Dermis blood vessel endothelial cell (primary cell): ENCODE measurements at regions not wholly inside any gene's neighbourhood (a gene's known extent, or its start where the extent isn't known, plus 50 kb on each side); places are given as distances from the start of the nearest gene placed in this dataset.

Experiments
- DNase-seq: peaks from one replicate; pipeline ENCODE4 v3.0.0; 2010

DNA sequence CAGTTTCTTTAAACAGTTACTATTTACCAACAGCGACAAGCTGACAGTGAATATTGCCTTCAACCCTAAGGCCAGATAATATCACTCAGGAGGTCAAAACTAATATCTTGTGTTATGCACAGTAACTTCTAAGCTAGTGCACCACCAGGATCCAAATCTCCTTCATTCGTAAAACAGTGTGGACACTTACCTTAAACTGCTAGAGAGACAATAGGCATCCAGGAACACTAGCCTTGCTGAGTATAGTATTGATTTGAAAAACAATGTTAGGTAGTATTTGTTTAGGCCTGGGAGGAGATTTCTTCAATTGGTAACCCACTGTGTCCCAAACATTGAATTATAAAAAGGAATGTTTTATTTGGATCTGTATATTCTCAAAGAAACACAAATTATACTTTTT lies 707.9 kb upstream of the UBE2E2 start:
- no peak for DNase-seq

GRCh38 chr3:22495791-22496190 lies 707.3 kb upstream of the UBE2E2 start:
- DNase-seq = no peak

- DNase-seq = no peak
Observed at GRCh38 chr3:22496641-22497040, 706.5 kb upstream of the UBE2E2 start.

DNA sequence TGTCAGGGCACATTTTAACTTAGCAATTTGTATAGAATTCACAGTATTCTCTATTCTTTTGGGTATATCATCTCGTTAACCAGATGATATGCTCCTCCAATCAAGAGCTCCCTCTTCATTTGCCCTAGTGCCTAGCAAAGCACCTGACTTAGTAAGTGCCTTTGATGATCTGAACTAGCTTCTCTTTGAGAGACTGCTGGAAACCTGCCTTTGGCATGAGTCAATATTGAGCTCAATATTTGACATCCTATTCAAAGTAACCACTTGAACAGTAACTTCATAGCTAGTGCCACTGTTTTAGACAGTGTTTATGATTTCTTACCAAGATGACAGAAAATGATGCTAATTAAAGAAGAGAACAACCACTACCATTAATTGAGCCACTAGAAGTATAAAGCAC lies 696.3 kb upstream of the UBE2E2 start:
- DNase-seq = no peak

DNA sequence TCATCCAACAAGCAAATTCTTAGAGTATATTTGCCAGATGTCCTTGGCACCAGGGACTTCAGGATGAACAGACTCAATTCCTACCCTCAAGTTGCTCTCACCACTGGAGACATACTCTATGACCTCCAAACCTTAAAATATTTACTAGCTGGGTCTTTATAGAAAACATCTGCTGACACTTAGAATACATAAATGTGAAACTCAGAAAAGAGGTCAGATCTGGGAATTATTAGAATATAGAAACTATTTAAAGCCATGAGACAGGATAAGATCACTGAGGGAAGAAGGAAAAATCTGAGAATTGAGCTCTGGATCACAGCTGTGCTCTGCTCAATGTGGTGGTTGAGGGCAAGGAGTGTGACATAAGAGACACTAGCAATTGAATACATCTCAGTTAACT lies 695.4 kb upstream of the UBE2E2 start:
- no peak for DNase-seq

GRCh38 chr3:22523925-22524324 lies 679.2 kb upstream of the UBE2E2 start:
- DNase-seq = no peak

DNA sequence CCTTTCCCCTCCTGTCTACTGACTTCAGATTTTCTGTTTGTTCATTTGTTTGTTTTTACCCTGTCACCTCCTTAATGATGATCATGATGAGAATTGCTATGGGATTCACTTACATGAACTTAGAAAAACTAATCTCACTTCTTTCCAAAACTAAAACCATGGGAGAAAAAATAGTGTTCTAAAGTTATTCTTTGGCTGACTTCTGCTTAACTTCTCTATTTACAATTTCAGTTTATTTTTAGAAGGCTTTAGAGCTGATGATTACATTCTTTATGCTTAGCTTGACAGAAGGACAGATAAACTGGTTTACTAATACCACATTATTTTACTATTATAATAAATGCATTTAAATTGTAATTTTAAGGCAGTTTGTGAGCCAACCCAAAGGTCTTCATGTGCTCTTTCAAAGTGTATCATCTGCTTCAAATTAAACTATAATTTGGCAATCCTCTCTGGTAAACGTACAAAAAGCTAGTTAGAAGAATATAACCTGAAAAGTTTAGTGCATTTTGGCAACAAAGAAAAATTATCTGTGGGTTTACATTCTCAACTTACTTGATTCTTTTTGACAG lies 676.8 kb upstream of the UBE2E2 start:
- no peak for DNase-seq

- DNase-seq = no peak
Observed at GRCh38 chr3:22536541-22536940, 666.6 kb upstream of the UBE2E2 start.

DNA sequence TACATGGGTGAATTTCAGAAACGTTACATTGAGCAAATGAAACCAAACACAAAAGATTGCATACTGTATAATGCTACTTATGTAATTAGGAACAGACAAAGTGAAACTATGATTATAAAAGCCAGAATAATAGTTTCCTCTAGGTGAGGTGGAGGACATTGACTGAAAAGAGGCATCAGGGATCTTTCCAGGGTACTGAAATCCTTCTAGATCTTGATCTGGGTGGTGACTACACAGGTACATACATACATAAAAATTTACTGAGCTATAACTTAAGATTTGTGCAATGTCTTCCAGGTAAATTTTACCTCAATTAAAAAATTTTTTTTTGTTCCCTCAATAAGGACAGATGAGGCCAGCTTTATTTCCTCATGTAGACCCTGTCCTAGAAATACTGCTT lies 665.6 kb upstream of the UBE2E2 start:
- DNase-seq = no peak

DNA sequence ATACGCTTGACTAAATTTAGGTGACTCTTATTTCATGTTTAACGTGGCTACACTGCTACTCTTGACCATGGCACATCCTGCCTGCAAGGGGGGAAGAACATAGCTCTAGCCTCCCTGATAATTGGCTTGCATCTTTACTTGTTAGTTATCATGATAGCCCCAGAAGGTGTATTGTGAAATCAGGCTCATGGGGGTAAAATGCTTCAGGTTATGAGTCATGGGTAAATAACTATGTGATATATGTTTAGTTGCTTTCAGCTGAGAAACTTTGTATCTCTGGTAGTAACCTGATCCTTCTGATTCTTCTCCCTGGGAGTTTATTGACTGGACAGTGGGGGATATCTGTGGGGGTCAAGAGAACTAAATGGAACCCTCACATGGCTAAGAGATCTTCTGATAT lies 660.8 kb upstream of the UBE2E2 start:
- DNase-seq = no peak

GRCh38 chr3:22555753-22556435 lies 647.2 kb upstream of the UBE2E2 start:
- DNase-seq = no peak

- no peak for DNase-seq
Observed at GRCh38 chr3:22565393-22565792, 637.7 kb upstream of the UBE2E2 start.

- no peak for DNase-seq
Observed at GRCh38 chr3:22568285-22568684, 634.8 kb upstream of the UBE2E2 start.

- no peak for DNase-seq
Observed at GRCh38 chr3:22569570-22569969, 633.6 kb upstream of the UBE2E2 start.

DNA sequence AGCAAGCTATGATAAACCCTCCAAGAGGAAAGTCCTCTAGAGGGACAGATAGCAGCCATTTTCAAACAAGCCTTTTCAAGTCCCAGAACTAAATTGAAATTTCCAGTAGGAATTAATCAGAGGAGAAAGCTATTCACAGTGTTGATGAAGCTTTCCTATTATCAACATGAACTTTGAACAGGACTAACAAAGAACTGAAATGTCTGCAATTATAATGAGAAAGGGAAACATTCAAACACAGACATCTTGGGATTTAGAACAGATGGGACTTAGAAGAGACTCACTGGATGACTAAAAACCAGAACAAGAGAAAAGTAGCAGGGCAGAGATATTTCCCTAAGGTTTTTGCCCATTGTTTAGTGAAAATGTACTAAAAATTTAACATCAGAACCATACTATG lies 622.1 kb upstream of the UBE2E2 start:
- DNase-seq = no peak

- no peak for DNase-seq
Observed at GRCh38 chr3:22582266-22582665, 620.9 kb upstream of the UBE2E2 start.

GRCh38 chr3:22585504-22585903 lies 617.6 kb upstream of the UBE2E2 start:
- no peak for DNase-seq

DNA sequence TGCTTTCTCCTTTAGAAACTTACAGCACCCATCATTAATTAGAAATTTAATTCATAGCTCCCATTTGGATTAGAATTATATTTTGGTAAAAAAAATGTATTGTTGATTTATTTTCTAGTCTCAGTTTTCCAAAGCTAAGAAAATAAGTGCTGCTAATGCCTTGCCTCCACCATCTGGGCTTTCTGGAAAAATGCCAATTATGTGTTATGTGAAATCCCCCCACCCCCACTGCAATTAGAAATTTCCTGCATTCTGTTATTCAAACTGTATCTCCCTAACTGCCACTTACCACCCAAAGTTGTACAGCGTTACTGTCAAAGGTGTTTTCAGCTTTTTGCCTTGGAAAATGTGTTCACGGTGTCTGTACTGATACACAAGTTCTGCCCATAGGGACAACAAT lies 617.2 kb upstream of the UBE2E2 start:
- no peak for DNase-seq

DNA sequence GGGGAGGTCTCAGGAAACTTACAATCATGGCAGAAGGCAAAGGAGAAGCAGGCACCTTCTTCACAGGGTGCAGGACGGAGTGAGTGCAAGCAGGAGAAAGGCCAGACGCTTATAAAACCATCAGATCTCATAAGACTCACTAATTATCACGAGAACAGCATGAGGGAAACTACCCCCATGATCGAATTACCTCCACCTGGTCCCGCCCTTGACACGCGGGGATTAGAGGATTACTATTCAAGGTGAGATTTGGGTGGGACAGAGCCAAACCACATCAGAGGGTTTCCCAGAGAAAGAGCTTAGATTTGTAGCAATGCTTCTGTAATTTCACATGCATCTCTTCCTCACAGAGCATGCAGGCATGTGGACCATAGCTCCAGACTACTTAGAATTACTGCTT lies 615.7 kb upstream of the UBE2E2 start:
- no peak for DNase-seq

- no peak for DNase-seq
Observed at GRCh38 chr3:22593638-22594037, 609.5 kb upstream of the UBE2E2 start.

DNA sequence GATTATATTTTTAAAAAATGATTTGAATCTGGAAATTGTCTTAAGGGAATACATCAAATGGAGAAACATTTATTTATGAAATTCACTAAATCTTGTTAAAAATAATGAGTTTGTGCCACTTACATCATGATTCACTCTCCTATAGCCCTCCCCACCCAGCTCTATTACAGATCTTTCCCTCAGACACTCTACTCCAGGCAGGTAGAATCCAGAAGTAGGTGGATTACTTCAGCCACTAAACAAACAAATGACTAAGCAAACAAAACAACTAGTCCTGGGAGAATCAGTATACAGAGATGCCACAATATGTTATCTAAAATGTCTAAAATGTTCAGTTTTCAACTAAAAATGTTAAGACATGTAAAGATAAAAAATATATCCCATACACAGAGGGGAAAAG lies 608.1 kb upstream of the UBE2E2 start:
- no peak for DNase-seq

GRCh38 chr3:22606461-22606860 lies 596.7 kb upstream of the UBE2E2 start:
- no peak for DNase-seq

DNA sequence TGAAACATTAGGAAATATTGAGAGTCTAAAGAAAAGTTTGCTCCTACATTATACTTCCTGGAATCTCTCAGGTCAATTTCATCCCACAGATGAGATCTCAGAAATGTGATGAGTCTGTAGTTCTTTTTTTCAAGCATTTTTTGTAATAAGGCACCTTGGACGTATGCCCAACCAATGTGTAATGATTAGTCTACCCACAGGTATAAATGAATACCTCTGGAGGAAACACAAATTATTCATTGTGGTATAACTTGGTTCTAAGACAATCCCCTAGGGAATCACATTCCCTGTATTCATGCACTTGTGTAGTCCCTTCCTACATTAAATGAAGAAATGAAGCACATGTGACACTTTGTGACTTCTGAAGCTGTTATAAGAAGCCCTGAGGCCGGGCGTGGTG lies 596.2 kb upstream of the UBE2E2 start:
- no peak for DNase-seq

GRCh38 chr3:22608093-22608492 lies 595.0 kb upstream of the UBE2E2 start:
- no peak for DNase-seq

- DNase-seq = no peak
Observed at GRCh38 chr3:22608721-22609120, 594.4 kb upstream of the UBE2E2 start.
